ENCODE measurements at regions not wholly inside any gene's neighbourhood (a gene's known extent, or its start where the extent isn't known, plus 50 kb on each side); places are given as distances from the start of the nearest gene placed in this dataset.
"Not testable (repeated sequence)": the region's sequence is repeated elsewhere in the genome, so short reads cannot be mapped to it uniquely, and the experiment has no call there.

- Histone ChIP-seq H3K27ac (peak overlapping the region in 3 of 21 experiments; percentile 4 to 19 (median 14)), H3K4me3 (no peak overlapping the region)
These were observed 83.2 kb upstream of the TNRC6B start for GRCh38 chr22:40094485-40094884.

DNA sequence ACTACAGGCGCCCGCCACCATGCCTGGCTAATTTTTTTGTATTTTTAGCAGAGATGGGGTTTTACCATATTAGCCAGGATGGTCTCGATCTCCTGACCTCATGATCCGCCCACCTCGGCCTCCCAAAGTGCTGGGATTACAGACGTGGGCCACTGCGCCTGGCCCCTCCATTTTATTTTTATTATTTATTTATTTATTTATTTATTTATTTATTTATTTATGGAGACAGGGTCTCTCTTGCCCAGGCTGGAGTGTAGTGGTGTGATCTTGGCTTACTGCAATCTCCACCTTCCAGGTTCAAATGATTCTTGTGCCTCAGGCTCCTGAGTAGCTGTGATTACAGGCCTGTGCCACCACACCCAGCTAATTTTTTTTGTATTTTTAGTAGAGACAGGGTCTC, 77.8 kb upstream of the TNRC6B start:
- H3K4me3 ChIP-seq, H3K27ac ChIP-seq: not testable (repeated sequence)

DNA sequence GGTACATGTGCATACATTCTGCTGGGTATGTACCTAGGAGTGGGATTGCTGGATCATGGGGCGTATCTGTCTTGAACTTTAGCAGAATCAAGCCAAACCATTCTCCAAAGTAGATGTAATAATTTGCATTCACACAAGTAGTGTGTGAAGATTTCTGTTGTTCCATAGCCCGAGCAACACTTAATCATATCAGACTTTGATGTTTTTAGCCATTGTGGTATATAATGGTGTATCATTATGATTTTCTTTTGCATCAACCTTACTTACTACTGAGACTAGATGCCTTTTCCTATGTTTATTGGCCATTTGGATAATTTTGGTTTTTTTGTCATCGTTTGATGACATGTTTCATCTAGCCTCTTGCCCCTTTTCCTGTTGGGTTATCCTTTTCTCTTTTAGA, 72.0 kb upstream of the TNRC6B start:
- H3K4me3 ChIP-seq = no peak overlapping the region
- no peak overlapping the region for H3K27ac ChIP-seq

GRCh38 chr22:40107244-40107643, 70.5 kb upstream of the TNRC6B start:
- Histone ChIP-seq H3K4me3 (peak overlapping the region in 4 of 7 experiments; percentile 3 to 20 (median 12)), H3K27ac (peak overlapping the region in 15 of 21 experiments; percentile 0 to 83 (median 61))

DNA sequence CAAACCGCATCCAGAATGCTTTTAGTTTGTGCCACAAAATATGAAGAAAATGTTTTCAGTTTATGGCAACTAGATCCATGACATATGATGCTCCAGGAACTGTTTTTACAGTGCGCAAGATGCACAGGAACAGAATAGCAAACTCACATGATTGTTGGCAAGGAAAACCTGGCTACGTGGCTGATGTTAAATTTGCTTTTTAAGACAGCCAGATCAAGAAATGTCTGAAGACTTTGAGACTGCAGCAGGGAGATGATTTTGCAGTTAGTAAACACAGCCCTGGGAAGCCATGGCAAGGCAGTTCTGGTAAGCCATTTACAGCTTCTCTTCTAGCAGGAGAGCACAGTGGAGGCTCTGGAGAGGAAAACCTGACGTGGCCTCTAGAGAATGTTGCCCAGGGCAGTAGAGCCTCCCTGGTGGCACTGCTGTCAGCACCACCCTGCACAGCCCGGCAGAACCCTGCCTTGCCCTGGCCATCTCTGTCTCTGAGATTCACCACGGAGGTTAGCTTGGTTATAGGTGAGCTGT, 69.8 kb upstream of the TNRC6B start:
- peak overlapping the region in 4 of 7 experiments; percentile 3 to 20 (median 12) for H3K4me3 ChIP-seq
- H3K27ac ChIP-seq = peak overlapping the region in 19 of 21 experiments; percentile 14 to 83 (median 58)

GRCh38 chr22:40108396-40108795, 69.3 kb upstream of the TNRC6B start:
- Histone ChIP-seq H3K27ac (peak overlapping the region in 17 of 21 experiments; percentile 14 to 83 (median 58)), H3K4me3 (no peak overlapping the region)

- H3K4me3 ChIP-seq = not testable (repeated sequence)
These were observed 68.8 kb upstream of the TNRC6B start for GRCh38 chr22:40108926-40109325.

DNA sequence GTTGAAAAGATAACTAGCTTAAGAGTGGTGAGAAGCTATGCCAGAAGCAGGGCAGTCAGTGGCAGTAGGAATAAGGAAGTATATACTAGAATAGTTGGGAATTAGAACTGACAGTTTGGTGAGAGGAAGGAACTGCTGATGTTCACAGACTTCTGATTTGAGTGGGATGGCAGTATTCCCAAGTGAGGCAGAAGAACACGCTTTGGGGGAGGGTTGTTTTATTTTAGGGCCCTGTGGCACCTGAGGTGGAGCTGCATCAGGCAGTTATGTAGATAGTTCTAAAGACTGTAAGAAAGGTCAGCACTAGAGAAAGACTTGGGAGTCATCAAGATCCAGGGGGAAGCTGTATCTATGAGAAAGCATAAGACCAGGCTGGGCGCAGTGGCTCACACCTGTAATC, 66.3 kb upstream of the TNRC6B start:
- no peak overlapping the region for H3K4me3 ChIP-seq
- H3K27ac ChIP-seq = no peak overlapping the region

More at GRCh38 chr22:40108926-40109325, 68.8 kb upstream of the TNRC6B start:
- peak overlapping the region in 1 of 21 experiments; percentile 71 for H3K27ac ChIP-seq

DNA sequence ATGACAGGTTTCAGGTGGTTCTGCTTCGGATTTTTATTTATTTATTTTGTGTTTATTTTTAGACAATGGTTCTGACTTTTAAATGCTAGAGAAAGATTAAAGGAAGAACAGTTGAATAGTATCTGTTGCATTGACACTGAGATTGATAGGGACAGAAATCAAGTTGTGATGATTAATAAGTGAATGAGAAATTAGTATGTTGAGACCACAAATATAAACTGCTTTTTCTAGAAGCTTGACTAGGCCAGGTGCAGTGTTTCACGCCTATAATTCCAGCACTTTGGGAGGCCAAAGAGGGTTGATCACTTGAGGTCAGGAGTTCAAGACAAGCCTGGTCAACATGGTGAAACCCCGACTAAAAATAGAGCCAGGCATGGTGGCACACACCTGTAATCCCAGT, 65.1 kb upstream of the TNRC6B start:
- no peak overlapping the region for H3K4me3 ChIP-seq
- no peak overlapping the region for H3K27ac ChIP-seq

GRCh38 chr22:40113696-40114095, 64.0 kb upstream of the TNRC6B start:
- no peak overlapping the region for H3K4me3 ChIP-seq

GRCh38 chr22:40114411-40114810, 63.3 kb upstream of the TNRC6B start:
- H3K4me3 ChIP-seq = no peak overlapping the region
- no peak overlapping the region for H3K27ac ChIP-seq

More at GRCh38 chr22:40113696-40114095, 64.0 kb upstream of the TNRC6B start:
- H3K27ac ChIP-seq = no peak overlapping the region

- H3K27ac ChIP-seq = no peak overlapping the region
- no peak overlapping the region for H3K4me3 ChIP-seq
These were observed 61.1 kb upstream of the TNRC6B start for GRCh38 chr22:40116496-40117200.

DNA sequence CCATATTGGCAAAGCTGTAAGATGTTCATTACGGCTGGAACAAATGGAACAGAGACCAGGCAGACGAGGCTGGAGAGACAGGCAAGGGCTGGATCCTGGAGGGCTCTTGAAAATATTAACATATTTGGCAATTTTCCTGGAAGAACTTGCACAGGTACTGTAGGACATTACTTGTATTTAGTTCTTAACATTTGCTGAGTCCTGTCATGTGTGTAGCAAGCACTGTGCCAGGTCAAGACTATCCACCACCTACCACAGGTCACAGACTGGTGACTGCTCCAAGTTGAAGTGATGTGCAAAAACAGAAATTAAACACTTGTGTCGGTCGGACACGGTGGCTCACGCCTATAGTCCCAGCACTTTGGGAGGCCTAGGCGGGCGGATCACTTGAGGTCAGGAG, 58.7 kb upstream of the TNRC6B start:
- no peak overlapping the region for H3K4me3 ChIP-seq
- no peak overlapping the region for H3K27ac ChIP-seq

GRCh38 chr22:40120848-40121247, 56.9 kb upstream of the TNRC6B start:
- no peak overlapping the region for H3K4me3 ChIP-seq
- H3K27ac ChIP-seq = no peak overlapping the region

DNA sequence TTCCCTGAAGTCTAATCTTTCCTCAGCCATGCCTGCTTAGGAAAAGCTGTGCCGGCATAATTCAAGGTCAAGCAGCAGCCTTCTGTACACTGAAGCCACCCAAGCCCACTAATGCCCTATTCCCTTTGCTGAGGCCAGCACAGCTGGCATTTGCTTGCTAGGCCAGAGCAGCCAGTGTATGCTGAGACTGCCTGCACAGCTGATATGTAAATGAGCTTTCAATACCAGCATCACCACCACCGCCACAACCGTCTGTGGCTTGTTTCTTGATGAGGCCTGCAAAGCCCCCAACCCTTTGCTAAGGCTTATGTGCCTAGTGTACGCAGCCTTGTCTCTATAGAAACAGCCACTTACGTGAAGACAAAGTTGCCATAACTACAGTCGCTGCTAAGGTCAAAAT, 56.3 kb upstream of the TNRC6B start:
- no peak overlapping the region for H3K4me3 ChIP-seq
- no peak overlapping the region for H3K27ac ChIP-seq

- Histone ChIP-seq H3K4me3 (no peak overlapping the region), H3K27ac (no peak overlapping the region)
These were observed 54.9 kb upstream of the TNRC6B start for GRCh38 chr22:40122792-40123191.

DNA sequence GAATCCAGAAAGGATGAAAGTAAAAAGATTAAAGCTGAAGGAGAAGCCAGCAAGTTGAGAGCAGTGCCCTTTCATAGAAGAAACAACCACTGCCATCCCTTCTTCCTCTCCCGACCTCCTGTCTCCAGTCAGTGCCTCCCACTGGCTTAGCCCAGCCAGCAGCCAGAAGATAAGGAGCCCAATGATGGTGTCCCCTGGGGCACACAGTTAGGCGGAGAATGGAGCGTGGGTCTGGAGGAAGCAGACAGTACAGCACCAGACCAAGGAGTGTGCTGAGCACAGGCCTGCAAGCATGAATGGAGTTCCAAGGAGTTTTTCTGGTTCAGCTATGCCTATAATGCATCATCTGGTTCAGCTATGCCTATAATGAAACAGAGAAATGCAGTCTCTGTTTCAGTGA, 54.3 kb upstream of the TNRC6B start:
- H3K4me3 ChIP-seq = no peak overlapping the region
- no peak overlapping the region for H3K27ac ChIP-seq
